GM19452 (cell line): ENCODE measurements at regions not wholly inside any gene's neighbourhood (a gene's known extent, or its start where the extent isn't known, plus 50 kb on each side); places are given as distances from the start of the nearest gene placed in this dataset.

Experiments used
- ATAC-seq: cut with Tn5 transposase; IDR thresholded peaks from one replicate; pipeline ENCODE4 v1.9.1; 2021; ENCODE audit not compliant: unreplicated experiment

- no peak for ATAC-seq
Observed at GRCh38 chr18:75518007-75518406, 90.5 kb upstream of the SMIM21 start.

- no peak for ATAC-seq
Observed at GRCh38 chr18:75517286-75517685, 89.8 kb upstream of the SMIM21 start.

- ATAC-seq: no peak
Observed at GRCh38 chr18:75507636-75508035, 80.1 kb upstream of the SMIM21 start.

- ATAC-seq: no peak
Observed at GRCh38 chr18:75506913-75507312, 79.4 kb upstream of the SMIM21 start.

GRCh38 chr18:75504469-75504868 lies 77.0 kb upstream of the SMIM21 start:
- ATAC-seq: no peak

- no peak for ATAC-seq
Observed at GRCh38 chr18:75503615-75504014, 76.1 kb upstream of the SMIM21 start.

- no peak for ATAC-seq
Observed at GRCh38 chr18:75502286-75502685, 74.8 kb upstream of the SMIM21 start.

- no peak for ATAC-seq
Observed at GRCh38 chr18:75500545-75500944, 73.0 kb upstream of the SMIM21 start.

- no peak for ATAC-seq
Observed at GRCh38 chr18:75497576-75498235, 70.2 kb upstream of the SMIM21 start.

- no peak for ATAC-seq
Observed at GRCh38 chr18:75496151-75496550, 68.6 kb upstream of the SMIM21 start.

- ATAC-seq: no peak
Observed at GRCh38 chr18:75492852-75493251, 65.3 kb upstream of the SMIM21 start.

- ATAC-seq: no peak
Observed at GRCh38 chr18:75491361-75491760, 63.9 kb upstream of the SMIM21 start.

- no peak for ATAC-seq
Observed at GRCh38 chr18:75489493-75490190, 62.1 kb upstream of the SMIM21 start.

GRCh38 chr18:75483662-75484061 lies 56.2 kb upstream of the SMIM21 start:
- no peak for ATAC-seq

GRCh38 chr18:75482880-75483279 lies 55.4 kb upstream of the SMIM21 start:
- ATAC-seq: no peak

- ATAC-seq: no peak
Observed at GRCh38 chr18:75480487-75480886, 53.0 kb upstream of the SMIM21 start.

GRCh38 chr18:75478996-75479880 lies 51.7 kb upstream of the SMIM21 start:
- ATAC-seq: no peak

GRCh38 chr18:75477900-75478299 lies 50.4 kb upstream of the SMIM21 start:
- ATAC-seq: peak; percentile 63
